ENCODE measurements at regions not wholly inside any gene's neighbourhood (a gene's known extent, or its start where the extent isn't known, plus 50 kb on each side); places are given as distances from the start of the nearest gene placed in this dataset.

- Histone ChIP-seq H3K27me3 (no peaks in the 10 kb centered on the region), H3K4me1 (peaks cover 18% of the 10 kb centered on the region), H3K4me3 (peak overlapping the region in 1 of 2 donors; percentile 32), H3K27ac (peak overlapping the region; percentile 59 to 87), H3K9me3 (no peaks in the 10 kb centered on the region), H3K36me3 (ENCODE audit: low read depth, missing control alignments) (no peaks in the 10 kb centered on the region)
- no peak for TF ChIP-seq POLR2A (IDR thresholded peaks at IDR 0.05)
- TF ChIP-seq CTCF (IDR thresholded peaks at IDR 0.05) = no peak
- DNase-seq = peak; percentile 88
- intact Hi-C loops (cut with DNase I; ENCODE audit: low total_unique reads) = no loop called here
- WGBS, 2 donors = 18 to 24% methylated on average over 14 of the region's 14 CpGs
Observed at GRCh38 chr11:43555816-43556611, 124.5 kb upstream of the HSD17B12 start.

- Histone ChIP-seq H3K4me3 (peak overlapping the region; percentile 31 to 32), H3K27ac (peak overlapping the region; percentile 59 to 87)
Observed at GRCh38 chr11:43556612-43557375, 123.7 kb upstream of the HSD17B12 start.

GRCh38 chr11:43557553-43558110, 122.9 kb upstream of the HSD17B12 start:
- intact Hi-C loops (cut with DNase I; ENCODE audit: low total_unique reads) = no loop called here
- Histone ChIP-seq H3K27me3 (no peaks in the 10 kb centered on the region), H3K36me3 (ENCODE audit: low read depth, missing control alignments) (no peaks in the 10 kb centered on the region), H3K4me3 (peak overlapping the region; percentile 31 to 32), H3K9me3 (no peaks in the 10 kb centered on the region), H3K4me1 (peaks cover 18% of the 10 kb centered on the region), H3K27ac (peak overlapping the region; percentile 59 to 79)
- WGBS, 2 donors = 23 to 33% methylated on average over 13 of the region's 13 CpGs
- no peak for TF ChIP-seq POLR2A (IDR thresholded peaks at IDR 0.05)
- TF ChIP-seq CTCF (IDR thresholded peaks at IDR 0.05) = peak in 2 of 3 experiments; percentile 11 to 19
- DNase-seq = peak; percentile 76

More at GRCh38 chr11:43556612-43557375, 123.7 kb upstream of the HSD17B12 start:
- Histone ChIP-seq H3K4me1 (peaks cover 18% of the 10 kb centered on the region), H3K36me3 (ENCODE audit: low read depth, missing control alignments) (no peaks in the 10 kb centered on the region), H3K27me3 (no peaks in the 10 kb centered on the region), H3K9me3 (no peaks in the 10 kb centered on the region)
- 11 to 20% methylated on average over 10 of the region's 10 CpGs for WGBS, 2 donors
- intact Hi-C loops (cut with DNase I; ENCODE audit: low total_unique reads) = no loop called here
- TF ChIP-seq POLR2A (IDR thresholded peaks at IDR 0.05) (no peak), CTCF (IDR thresholded peaks at IDR 0.05) (no peak)
- DNase-seq = no peak

GRCh38 chr11:43558146-43558545, 122.4 kb upstream of the HSD17B12 start:
- no peak for DNase-seq
- Histone ChIP-seq H3K4me1 (peaks cover 18% of the 10 kb centered on the region), H3K27me3 (no peaks in the 10 kb centered on the region), H3K27ac (peak overlapping the region; percentile 59 to 79), H3K9me3 (no peaks in the 10 kb centered on the region), H3K4me3 (peak overlapping the region in 1 of 2 donors; percentile 32), H3K36me3 (ENCODE audit: low read depth, missing control alignments) (no peaks in the 10 kb centered on the region)
- WGBS, 2 donors = 17 to 32% methylated on average over 5 of the region's 5 CpGs
- intact Hi-C loops (cut with DNase I; ENCODE audit: low total_unique reads) = no loop called here
- TF ChIP-seq CTCF (IDR thresholded peaks at IDR 0.05) = no peak
- TF ChIP-seq POLR2A (IDR thresholded peaks at IDR 0.05) = no peak

Data from testis (tissue), 2 donors.